SK-N-SH treated with all-trans-retinoic acid at 6 μM for 48 hours (cell line): ENCODE measurements at regions not wholly inside any gene's neighbourhood (a gene's known extent, or its start where the extent isn't known, plus 50 kb on each side); places are given as distances from the start of the nearest gene placed in this dataset.

ENCODE experiments used
- OSR1 ChIP-seq: fragments of 250-450 bp; sonication (Bioruptor Pico); IDR thresholded peaks from 2 replicates; pipeline ENCODE4 v1.8.0; 2022; ENCODE audit warnings: moderate library complexity, mild to moderate bottlenecking, inconsistent platforms
- PPARA ChIP-seq: fragments of 250-450 bp; sonication (Bioruptor Pico); IDR thresholded peaks from 2 replicates; pipeline ENCODE4 v1.5.0; 2020; ENCODE audit warnings: mild to moderate bottlenecking, borderline replicate concordance
- RARB ChIP-seq: fragments of 250-450 bp; sonication (Bioruptor Pico); IDR thresholded peaks from 2 replicates; pipeline ENCODE4 v1.8.0; 2021; ENCODE audit warnings: mild to moderate bottlenecking, moderate library complexity
- TF ChIP-seq, protein P1 (sequence below): fragments of 250-450 bp; sonication (Bioruptor Pico); IDR thresholded peaks from 2 replicates; pipeline ENCODE4 v1.5.0; 2020; ENCODE audit warnings: mild to moderate bottlenecking, moderate library complexity

GRCh38 chr6:140490081-140490480 is 1115.6 kb upstream of the CITED2 start:
- no peak for TF ChIP-seq PPARA (CRISPR knock-in tag)
- TF ChIP-seq, protein P1, sequence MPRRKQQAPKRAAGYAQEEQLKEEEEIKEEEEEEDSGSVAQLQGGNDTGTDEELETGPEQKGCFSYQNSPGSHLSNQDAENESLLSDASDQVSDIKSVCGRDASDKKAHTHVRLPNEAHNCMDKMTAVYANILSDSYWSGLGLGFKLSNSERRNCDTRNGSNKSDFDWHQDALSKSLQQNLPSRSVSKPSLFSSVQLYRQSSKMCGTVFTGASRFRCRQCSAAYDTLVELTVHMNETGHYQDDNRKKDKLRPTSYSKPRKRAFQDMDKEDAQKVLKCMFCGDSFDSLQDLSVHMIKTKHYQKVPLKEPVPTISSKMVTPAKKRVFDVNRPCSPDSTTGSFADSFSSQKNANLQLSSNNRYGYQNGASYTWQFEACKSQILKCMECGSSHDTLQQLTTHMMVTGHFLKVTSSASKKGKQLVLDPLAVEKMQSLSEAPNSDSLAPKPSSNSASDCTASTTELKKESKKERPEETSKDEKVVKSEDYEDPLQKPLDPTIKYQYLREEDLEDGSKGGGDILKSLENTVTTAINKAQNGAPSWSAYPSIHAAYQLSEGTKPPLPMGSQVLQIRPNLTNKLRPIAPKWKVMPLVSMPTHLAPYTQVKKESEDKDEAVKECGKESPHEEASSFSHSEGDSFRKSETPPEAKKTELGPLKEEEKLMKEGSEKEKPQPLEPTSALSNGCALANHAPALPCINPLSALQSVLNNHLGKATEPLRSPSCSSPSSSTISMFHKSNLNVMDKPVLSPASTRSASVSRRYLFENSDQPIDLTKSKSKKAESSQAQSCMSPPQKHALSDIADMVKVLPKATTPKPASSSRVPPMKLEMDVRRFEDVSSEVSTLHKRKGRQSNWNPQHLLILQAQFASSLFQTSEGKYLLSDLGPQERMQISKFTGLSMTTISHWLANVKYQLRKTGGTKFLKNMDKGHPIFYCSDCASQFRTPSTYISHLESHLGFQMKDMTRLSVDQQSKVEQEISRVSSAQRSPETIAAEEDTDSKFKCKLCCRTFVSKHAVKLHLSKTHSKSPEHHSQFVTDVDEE (CRISPR knock-in tag) = no peak
- no peak for TF ChIP-seq RARB (CRISPR knock-in tag)
- no peak for TF ChIP-seq OSR1 (CRISPR knock-in tag)
